LNCaP clone FGC (cell line): ENCODE measurements at regions not wholly inside any gene's neighbourhood (a gene's known extent, or its start where the extent isn't known, plus 50 kb on each side); places are given as distances from the start of the nearest gene placed in this dataset.
A peak's percentile ranks its signal among the peaks of the same experiment; 100 is the strongest.

ENCODE experiments used
- DNase-seq: peaks from one replicate; pipeline ENCODE4 v3.0.0-alpha.2; 2011; ENCODE audit warnings: low read depth
- H3K4me3 ChIP-seq: 2 replicates; pipeline ENCODE4 v1.5.1; 2011; ENCODE audit warnings: mild to moderate bottlenecking, low read depth, low read length, control low read depth
- TF ChIP-seq, protein P1 (sequence below): IDR thresholded peaks from 2 replicates; pipeline ENCODE4 v1.5.1; 2012; ENCODE audit warnings: mild to moderate bottlenecking; ENCODE audit not compliant: control insufficient read depth, insufficient read depth; ENCODE audit errors: extremely low read depth

DNA sequence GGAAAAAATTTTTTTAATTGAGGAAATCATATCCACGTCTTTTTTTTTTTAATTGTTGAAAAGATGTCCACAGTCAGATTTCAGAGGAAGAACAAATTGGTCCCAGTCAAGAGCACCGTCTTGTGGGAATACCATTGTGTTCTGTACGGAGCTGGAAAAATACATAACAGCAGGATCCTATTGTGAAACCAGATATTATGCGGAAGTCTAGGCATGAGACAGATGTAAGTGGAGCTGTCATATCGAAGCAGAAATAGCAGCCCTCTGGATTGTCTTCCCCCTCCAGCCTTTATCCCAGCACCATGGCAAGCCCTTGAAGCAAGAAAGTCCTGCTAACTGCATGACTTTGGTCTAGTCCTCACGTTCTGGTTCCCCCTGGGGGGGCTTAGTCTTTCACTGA, 391.6 kb upstream of the ASIC2 start:
- TF ChIP-seq, protein P1, sequence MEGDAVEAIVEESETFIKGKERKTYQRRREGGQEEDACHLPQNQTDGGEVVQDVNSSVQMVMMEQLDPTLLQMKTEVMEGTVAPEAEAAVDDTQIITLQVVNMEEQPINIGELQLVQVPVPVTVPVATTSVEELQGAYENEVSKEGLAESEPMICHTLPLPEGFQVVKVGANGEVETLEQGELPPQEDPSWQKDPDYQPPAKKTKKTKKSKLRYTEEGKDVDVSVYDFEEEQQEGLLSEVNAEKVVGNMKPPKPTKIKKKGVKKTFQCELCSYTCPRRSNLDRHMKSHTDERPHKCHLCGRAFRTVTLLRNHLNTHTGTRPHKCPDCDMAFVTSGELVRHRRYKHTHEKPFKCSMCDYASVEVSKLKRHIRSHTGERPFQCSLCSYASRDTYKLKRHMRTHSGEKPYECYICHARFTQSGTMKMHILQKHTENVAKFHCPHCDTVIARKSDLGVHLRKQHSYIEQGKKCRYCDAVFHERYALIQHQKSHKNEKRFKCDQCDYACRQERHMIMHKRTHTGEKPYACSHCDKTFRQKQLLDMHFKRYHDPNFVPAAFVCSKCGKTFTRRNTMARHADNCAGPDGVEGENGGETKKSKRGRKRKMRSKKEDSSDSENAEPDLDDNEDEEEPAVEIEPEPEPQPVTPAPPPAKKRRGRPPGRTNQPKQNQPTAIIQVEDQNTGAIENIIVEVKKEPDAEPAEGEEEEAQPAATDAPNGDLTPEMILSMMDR, result no peak
- no peak for DNase-seq
- no peak overlapping the region for H3K4me3 ChIP-seq

DNA sequence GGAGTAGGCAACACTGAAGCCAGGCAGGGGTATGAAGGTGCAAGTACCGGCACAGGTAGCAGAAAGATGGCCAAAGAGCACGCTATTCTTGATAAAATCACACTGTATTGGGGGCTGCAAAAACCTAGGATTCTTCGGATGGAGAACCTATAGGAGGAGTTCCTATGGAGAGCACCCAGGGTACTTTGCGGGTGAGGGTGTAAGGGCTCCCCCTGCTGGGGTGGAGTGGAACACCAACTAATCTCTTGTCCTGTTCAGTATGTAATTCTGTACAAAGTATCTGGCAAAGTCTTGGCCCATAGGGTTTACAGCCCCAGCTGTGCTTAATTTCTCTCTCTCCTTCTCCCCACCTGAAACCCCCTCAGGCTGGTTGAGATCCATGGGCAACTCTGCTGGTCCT, 393.1 kb upstream of the ASIC2 start:
- TF ChIP-seq, protein P1, result peak; percentile 58
- no peak for DNase-seq
- no peak overlapping the region for H3K4me3 ChIP-seq

- no peak for DNase-seq
- TF ChIP-seq, protein P1, result no peak
- no peak overlapping the region for H3K4me3 ChIP-seq
These were observed 394.7 kb upstream of the ASIC2 start for GRCh38 chr17:33687831-33688230.

- DNase-seq, result no peak
- no peak overlapping the region for H3K4me3 ChIP-seq
- TF ChIP-seq, protein P1, result no peak
These were observed 395.7 kb upstream of the ASIC2 start for GRCh38 chr17:33688771-33689170.

GRCh38 chr17:33689725-33690124, 396.6 kb upstream of the ASIC2 start:
- H3K4me3 ChIP-seq, result no peak overlapping the region
- DNase-seq, result no peak
- TF ChIP-seq, protein P1, result 0 out of 2 replicates have a peak, but pooled peaks have one; percentile 0

GRCh38 chr17:33695431-33695830, 402.3 kb upstream of the ASIC2 start:
- H3K4me3 ChIP-seq, result no peak overlapping the region
- no peak for DNase-seq
- TF ChIP-seq, protein P1, result no peak

GRCh38 chr17:33696102-33696501, 403.0 kb upstream of the ASIC2 start:
- no peak overlapping the region for H3K4me3 ChIP-seq
- TF ChIP-seq, protein P1, result no peak
- no peak for DNase-seq
